ENCODE measurements at regions not wholly inside any gene's neighbourhood (a gene's known extent, or its start where the extent isn't known, plus 50 kb on each side); places are given as distances from the start of the nearest gene placed in this dataset.
"Not testable (repeated sequence)": the region's sequence is repeated elsewhere in the genome, so short reads cannot be mapped to it uniquely, and the experiment has no call there.

GRCh38 chr2:18065249-18065648, 186.8 kb downstream of the KCNS3 start:
- no peak for DNase-seq

GRCh38 chr2:18063826-18064470, 185.5 kb downstream of the KCNS3 start:
- no peak for DNase-seq

- no peak for DNase-seq
These were observed 184.4 kb downstream of the KCNS3 start for GRCh38 chr2:18062892-18063291.

- no peak for DNase-seq
These were observed 183.2 kb downstream of the KCNS3 start for GRCh38 chr2:18061717-18062116.

- no peak for DNase-seq
These were observed 179.2 kb downstream of the KCNS3 start for GRCh38 chr2:18057657-18058056.

- DNase-seq: no peak
These were observed 176.8 kb downstream of the KCNS3 start for GRCh38 chr2:18055290-18055689.

- no peak for DNase-seq
These were observed 171.5 kb downstream of the KCNS3 start for GRCh38 chr2:18050001-18050400.

- DNase-seq: no peak
These were observed 170.9 kb downstream of the KCNS3 start for GRCh38 chr2:18049325-18049724.

GRCh38 chr2:18047896-18048657, 169.6 kb downstream of the KCNS3 start:
- DNase-seq: peak; percentile 34

GRCh38 chr2:18047213-18047611, 168.7 kb downstream of the KCNS3 start:
- DNase-seq: peak; percentile 10

GRCh38 chr2:18046558-18047212, 168.2 kb downstream of the KCNS3 start:
- peak; percentile 21 for DNase-seq

- no peak for DNase-seq
These were observed 167.6 kb downstream of the KCNS3 start for GRCh38 chr2:18046017-18046416.

- DNase-seq: no peak
These were observed 166.8 kb downstream of the KCNS3 start for GRCh38 chr2:18045230-18045629.

GRCh38 chr2:18017381-18017780, 138.9 kb downstream of the KCNS3 start:
- not testable (repeated sequence) for DNase-seq

GRCh38 chr2:18009891-18010290, 131.4 kb downstream of the KCNS3 start:
- no peak for DNase-seq

- no peak for DNase-seq
These were observed 126.9 kb downstream of the KCNS3 start for GRCh38 chr2:18005411-18005810.

GRCh38 chr2:18001671-18002070, 123.2 kb downstream of the KCNS3 start:
- no peak for DNase-seq

- DNase-seq: no peak
These were observed 118.5 kb downstream of the KCNS3 start for GRCh38 chr2:17996978-17997377.

- no peak for DNase-seq
These were observed 117.1 kb downstream of the KCNS3 start for GRCh38 chr2:17995593-17995992.
